HepG2 (cell line): ENCODE measurements at regions not wholly inside any gene's neighbourhood (a gene's known extent, or its start where the extent isn't known, plus 50 kb on each side); places are given as distances from the start of the nearest gene placed in this dataset.
A peak's percentile ranks its signal among the peaks of the same experiment; 100 is the strongest.

Experiments
- ATAC-seq: fragments of 200-7000 bp; cut with Tn5 transposase; 3 replicates; pipeline ENCODE4 v1.9.1; 2020; ENCODE audit warnings: mild to moderate bottlenecking, moderate library complexity
- BruUV-seq: library from RNA; stranded (reverse); fragments of 400-500 nt; replicated peaks from 2 replicates; lab custom pipeline; 2021; lab: Mats Ljungman, UMichigan
- CTCF ChIA-PET: fragments of 300-600 bp; formaldehyde crosslinking; extraction: SDS; loops from one replicate; lab custom pipeline; 2021; ENCODE audit warnings: low total read pairs, inconsistent platforms, low intra/inter-chr PET ratio; lab: Yijun Ruan, JAX
- POLR2A ChIA-PET: fragments of 350-600 bp; sonication (Branson Sonifier 250); formaldehyde crosslinking; loops from one replicate; lab custom pipeline; 2020; ENCODE audit warnings: antibody characterized with exemption, inconsistent platforms; lab: Yijun Ruan, JAX
- DNase-seq: peaks from one replicate; pipeline ENCODE4 v3.0.0-alpha.2; 2015; ENCODE audit warnings: low spot score
- FAIRE-seq: peaks from 3 replicates; lab custom pipeline; 2011; peaks lifted over from hg19 to GRCh38; lab: Jason Lieb, UNC
- H2AFZ ChIP-seq: one replicate; pipeline ENCODE4 v1.6.1; 2011; ENCODE audit warnings: low read length, inconsistent platforms
- H3K27ac ChIP-seq: fragments of 300-600 bp; 3 replicates; pipeline ENCODE4 v1.8.0; 2011; ENCODE audit warnings: mixed run types, mild to moderate bottlenecking, mixed read lengths, low read length, inconsistent platforms; ENCODE audit not compliant: insufficient read depth; ENCODE audit errors: extremely low read length
- H3K27me3 ChIP-seq, 2 experiments: fragments of 200-600 bp in 1 of 2; 2 replicates in 1 of 2; 3 replicates in 1 of 2; pipeline versions ENCODE4 v1.6.0 to v1.8.0; 2011; ENCODE audit warnings: low read length in 2 of 2, mild to moderate bottlenecking in 2 of 2, moderate library complexity in 2 of 2, inconsistent platforms in 1 of 2; ENCODE audit not compliant: insufficient read depth in 2 of 2, control insufficient read depth in 1 of 2
- H3K36me3 ChIP-seq, 2 experiments: fragments of 200-600 bp in 1 of 2; replicated peaks in 1 of 2; 2 replicates in 1 of 2; 3 replicates in 1 of 2; pipeline versions ENCODE4 v1.5.1 to v1.8.0; 2011; ENCODE audit warnings: low read length in 2 of 2, inconsistent platforms in 1 of 2; ENCODE audit not compliant: insufficient read depth in 2 of 2, control insufficient read depth in 1 of 2
- H3K4me1 ChIP-seq: 2 replicates; pipeline ENCODE4 v1.5.1; 2012; ENCODE audit warnings: low read length, inconsistent platforms; ENCODE audit not compliant: insufficient read depth
- H3K4me2 ChIP-seq: 2 replicates; pipeline ENCODE4 v1.6.0; 2011; ENCODE audit warnings: low read depth, low read length, inconsistent platforms
- H3K4me3 ChIP-seq, 3 experiments: fragments of 200-600 bp in 1 of 3; sonication (generic), shearing (Covaris generic) in 1 of 3; replicated peaks in 1 of 3; 2 replicates each; pipeline ENCODE4 v1.5.1; 2011 to 2016; ENCODE audit warnings: low read length in 3 of 3, inconsistent platforms in 2 of 3, low read depth in 2 of 3, mild to moderate bottlenecking in 2 of 3, control low read depth in 1 of 3, mixed read lengths in 1 of 3; ENCODE audit not compliant: insufficient read depth in 1 of 3
- H3K79me2 ChIP-seq: one replicate; pipeline ENCODE4 v1.6.1; 2011; ENCODE audit warnings: low read length, inconsistent platforms; ENCODE audit not compliant: insufficient read depth
- H3K9ac ChIP-seq: 2 replicates; pipeline ENCODE4 v1.6.0; 2011; ENCODE audit warnings: mild to moderate bottlenecking, low read depth, low read length, inconsistent platforms; ENCODE audit not compliant: insufficient read depth
- H3K9me3 ChIP-seq: 2 replicates; pipeline ENCODE4 v1.5.1; 2012; ENCODE audit warnings: mild to moderate bottlenecking, low read length
- H4K20me1 ChIP-seq: 2 replicates; pipeline ENCODE4 v1.6.0; 2011; ENCODE audit warnings: inconsistent platforms, mild to moderate bottlenecking, low read length, moderate library complexity; ENCODE audit not compliant: insufficient read depth
- GPBP1L1 ChIP-seq: sonication (generic); formaldehyde crosslinking; IDR thresholded peaks from 2 replicates; pipeline ENCODE4 v1.5.0; 2020; ENCODE audit warnings: mild to moderate bottlenecking, missing genetic modification reagents
- HDAC1 ChIP-seq: sonication (generic); formaldehyde crosslinking; IDR thresholded peaks from 2 replicates; pipeline ENCODE4 v1.5.1; 2020; ENCODE audit warnings: mild to moderate bottlenecking, missing genetic modification reagents
- MAFF ChIP-seq: IDR thresholded peaks from 2 replicates; pipeline ENCODE4 v1.6.1; 2011; ENCODE audit warnings: low read depth, low read length, improper control_type of control experiment
- MAFK ChIP-seq, 2 experiments: IDR thresholded peaks in 1 of 2; conservative IDR thresholded peaks in 1 of 2; 2 replicates each; pipeline ENCODE4 v1.6.1; 2011; ENCODE audit warnings: improper control_type of control experiment in 2 of 2, low read length in 2 of 2
- SRSF9 ChIP-seq: fragments of 200-400 bp; formaldehyde crosslinking; IDR thresholded peaks from 2 replicates; pipeline ENCODE4 v1.6.1; 2018; ENCODE audit warnings: borderline replicate concordance, mild to moderate bottlenecking, low read depth, low read length; ENCODE audit not compliant: insufficient read depth, poor library complexity, severe bottlenecking
- ZBTB25 ChIP-seq: IDR thresholded peaks from 2 replicates; pipeline ENCODE4 v1.6.1; 2018; ENCODE audit warnings: missing genetic modification reagents
- ZNF282 ChIP-seq: fragments of 450-650 bp; IDR thresholded peaks from 2 replicates; pipeline ENCODE4 v1.6.1; 2018; ENCODE audit not compliant: partially characterized antibody
- ZSCAN20 ChIP-seq: sonication (generic); formaldehyde crosslinking; IDR thresholded peaks from 2 replicates; pipeline ENCODE4 v1.4.0; 2020; ENCODE audit warnings: missing genetic modification reagents, mild to moderate bottlenecking, borderline replicate concordance
- WGBS: methylation state at CpG from one replicate; pipeline ENCODE4 v1.1.6; 2017; ENCODE audit warnings: low lambda C conversion rate; 5-methylcytosine and 5-hydroxymethylcytosine counted together
- in situ Hi-C: cut with HindIII; loops from 2 replicates; pipeline ENCODE4 v1.10.0; 2017; ENCODE audit warnings: low pct_unique_long_range_greater_than_20kb; ENCODE audit not compliant: extremely low pct_ligation_motif_present
- intact Hi-C: fragments of 100-400 bp; cut with micrococcal nuclease; formaldehyde crosslinking; loops from one replicate; pipeline ENCODE4 v1.10.0; 2022; ENCODE audit not compliant: unreplicated experiment
- TF ChIP-seq, protein P1 (sequence below): IDR thresholded peaks from 2 replicates; pipeline ENCODE4 v1.6.1; 2016; ENCODE audit warnings: low read depth, missing genetic modification reagents, missing compliant biosample characterization
- TF ChIP-seq, protein P2 (sequence below), 2 experiments: sonication (generic) in 1 of 2; formaldehyde crosslinking in 1 of 2; IDR thresholded peaks; 2 replicates each; pipeline versions ENCODE4 v1.6.1 to v1.9.0; 2014 to 2022; ENCODE audit warnings: antibody characterized with exemption in 1 of 2, borderline replicate concordance in 1 of 2, inconsistent platforms in 1 of 2, low read depth in 1 of 2, missing genetic modification reagents in 1 of 2

DNA sequence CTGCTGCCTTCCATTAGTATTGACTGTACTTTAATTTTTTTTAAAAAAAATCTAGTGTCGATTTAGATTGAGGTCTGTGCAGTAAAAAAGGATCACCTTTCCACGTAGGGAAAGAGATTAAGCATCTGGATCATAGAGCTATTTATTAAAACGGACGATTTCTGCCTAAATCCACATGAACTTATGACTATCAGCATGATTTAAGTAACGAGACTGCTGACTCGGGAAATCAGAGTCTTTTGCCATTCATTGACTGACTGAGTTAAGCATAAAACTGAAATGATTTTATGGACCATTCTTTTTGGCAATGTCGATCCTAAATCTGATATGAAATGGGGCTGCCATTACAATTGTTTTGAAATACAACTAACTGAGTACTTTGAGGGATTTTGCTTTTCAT lies 261.7 kb downstream of the SAMD5 start:
- no peaks in the 10 kb centered on the region for H4K20me1 ChIP-seq
- WGBS: 37% methylated on average over 7 of the region's 7 CpGs
- no peak overlapping the region for H3K4me3 ChIP-seq
- H3K4me2 ChIP-seq: no peak overlapping the region
- H3K9me3 ChIP-seq: no peaks in the 10 kb centered on the region
- intact Hi-C loops (no loop called here), in situ Hi-C loops (no loop called here)
- H3K27me3 ChIP-seq: no peaks in the 10 kb centered on the region
- H3K79me2 ChIP-seq: no peaks in the 10 kb centered on the region
- no peak overlapping the region for H2AFZ ChIP-seq
- no peaks in the 10 kb centered on the region for H3K4me1 ChIP-seq
- no peak overlapping the region for H3K9ac ChIP-seq
- no peak for ATAC-seq
- FAIRE-seq: no peak
- POLR2A ChIA-PET: no interaction called here
- no peaks in the 10 kb centered on the region for H3K36me3 ChIP-seq
- H3K27ac ChIP-seq: no peak overlapping the region
- CTCF ChIA-PET: no interaction called here
- no peak for DNase-seq
- BruUV-seq: no TSS peak
- no peak for TF ChIP-seq ZBTB25 (CRISPR knock-in tag)
- TF ChIP-seq ZSCAN20 (CRISPR knock-in tag): no peak
- TF ChIP-seq SRSF9: no peak
- TF ChIP-seq, protein P1, sequence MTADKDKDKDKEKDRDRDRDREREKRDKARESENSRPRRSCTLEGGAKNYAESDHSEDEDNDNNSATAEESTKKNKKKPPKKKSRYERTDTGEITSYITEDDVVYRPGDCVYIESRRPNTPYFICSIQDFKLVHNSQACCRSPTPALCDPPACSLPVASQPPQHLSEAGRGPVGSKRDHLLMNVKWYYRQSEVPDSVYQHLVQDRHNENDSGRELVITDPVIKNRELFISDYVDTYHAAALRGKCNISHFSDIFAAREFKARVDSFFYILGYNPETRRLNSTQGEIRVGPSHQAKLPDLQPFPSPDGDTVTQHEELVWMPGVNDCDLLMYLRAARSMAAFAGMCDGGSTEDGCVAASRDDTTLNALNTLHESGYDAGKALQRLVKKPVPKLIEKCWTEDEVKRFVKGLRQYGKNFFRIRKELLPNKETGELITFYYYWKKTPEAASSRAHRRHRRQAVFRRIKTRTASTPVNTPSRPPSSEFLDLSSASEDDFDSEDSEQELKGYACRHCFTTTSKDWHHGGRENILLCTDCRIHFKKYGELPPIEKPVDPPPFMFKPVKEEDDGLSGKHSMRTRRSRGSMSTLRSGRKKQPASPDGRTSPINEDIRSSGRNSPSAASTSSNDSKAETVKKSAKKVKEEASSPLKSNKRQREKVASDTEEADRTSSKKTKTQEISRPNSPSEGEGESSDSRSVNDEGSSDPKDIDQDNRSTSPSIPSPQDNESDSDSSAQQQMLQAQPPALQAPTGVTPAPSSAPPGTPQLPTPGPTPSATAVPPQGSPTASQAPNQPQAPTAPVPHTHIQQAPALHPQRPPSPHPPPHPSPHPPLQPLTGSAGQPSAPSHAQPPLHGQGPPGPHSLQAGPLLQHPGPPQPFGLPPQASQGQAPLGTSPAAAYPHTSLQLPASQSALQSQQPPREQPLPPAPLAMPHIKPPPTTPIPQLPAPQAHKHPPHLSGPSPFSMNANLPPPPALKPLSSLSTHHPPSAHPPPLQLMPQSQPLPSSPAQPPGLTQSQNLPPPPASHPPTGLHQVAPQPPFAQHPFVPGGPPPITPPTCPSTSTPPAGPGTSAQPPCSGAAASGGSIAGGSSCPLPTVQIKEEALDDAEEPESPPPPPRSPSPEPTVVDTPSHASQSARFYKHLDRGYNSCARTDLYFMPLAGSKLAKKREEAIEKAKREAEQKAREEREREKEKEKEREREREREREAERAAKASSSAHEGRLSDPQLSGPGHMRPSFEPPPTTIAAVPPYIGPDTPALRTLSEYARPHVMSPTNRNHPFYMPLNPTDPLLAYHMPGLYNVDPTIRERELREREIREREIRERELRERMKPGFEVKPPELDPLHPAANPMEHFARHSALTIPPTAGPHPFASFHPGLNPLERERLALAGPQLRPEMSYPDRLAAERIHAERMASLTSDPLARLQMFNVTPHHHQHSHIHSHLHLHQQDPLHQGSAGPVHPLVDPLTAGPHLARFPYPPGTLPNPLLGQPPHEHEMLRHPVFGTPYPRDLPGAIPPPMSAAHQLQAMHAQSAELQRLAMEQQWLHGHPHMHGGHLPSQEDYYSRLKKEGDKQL (CRISPR knock-in tag): no peak
- no peak for TF ChIP-seq ZNF282
- no peak for TF ChIP-seq GPBP1L1 (CRISPR knock-in tag)
- peak; percentile 78 to 89 for TF ChIP-seq MAFK (conservative IDR thresholded peaks at IDR 0.05 in 1 of 2, IDR thresholded peaks at IDR 0.05 in 1 of 2; ENCODE audit: low read length in 2 of 2)
- TF ChIP-seq, protein P2, sequence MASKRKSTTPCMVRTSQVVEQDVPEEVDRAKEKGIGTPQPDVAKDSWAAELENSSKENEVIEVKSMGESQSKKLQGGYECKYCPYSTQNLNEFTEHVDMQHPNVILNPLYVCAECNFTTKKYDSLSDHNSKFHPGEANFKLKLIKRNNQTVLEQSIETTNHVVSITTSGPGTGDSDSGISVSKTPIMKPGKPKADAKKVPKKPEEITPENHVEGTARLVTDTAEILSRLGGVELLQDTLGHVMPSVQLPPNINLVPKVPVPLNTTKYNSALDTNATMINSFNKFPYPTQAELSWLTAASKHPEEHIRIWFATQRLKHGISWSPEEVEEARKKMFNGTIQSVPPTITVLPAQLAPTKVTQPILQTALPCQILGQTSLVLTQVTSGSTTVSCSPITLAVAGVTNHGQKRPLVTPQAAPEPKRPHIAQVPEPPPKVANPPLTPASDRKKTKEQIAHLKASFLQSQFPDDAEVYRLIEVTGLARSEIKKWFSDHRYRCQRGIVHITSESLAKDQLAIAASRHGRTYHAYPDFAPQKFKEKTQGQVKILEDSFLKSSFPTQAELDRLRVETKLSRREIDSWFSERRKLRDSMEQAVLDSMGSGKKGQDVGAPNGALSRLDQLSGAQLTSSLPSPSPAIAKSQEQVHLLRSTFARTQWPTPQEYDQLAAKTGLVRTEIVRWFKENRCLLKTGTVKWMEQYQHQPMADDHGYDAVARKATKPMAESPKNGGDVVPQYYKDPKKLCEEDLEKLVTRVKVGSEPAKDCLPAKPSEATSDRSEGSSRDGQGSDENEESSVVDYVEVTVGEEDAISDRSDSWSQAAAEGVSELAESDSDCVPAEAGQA (IDR thresholded peaks at IDR 0.05; ENCODE audit: low read depth): no peak
- TF ChIP-seq, protein P2 (CRISPR knock-in tag; IDR thresholded peaks at IDR 0.05; ENCODE audit: borderline replicate concordance): no peak
- peak; percentile 82 for TF ChIP-seq MAFF
- no peak for TF ChIP-seq HDAC1 (CRISPR knock-in tag)
